GM21786 (cell line): ENCODE measurements at regions not wholly inside any gene's neighbourhood (a gene's known extent, or its start where the extent isn't known, plus 50 kb on each side); places are given as distances from the start of the nearest gene placed in this dataset.
"Not testable (repeated sequence)": the region's sequence is repeated elsewhere in the genome, so short reads cannot be mapped to it uniquely, and the experiment has no call there.

ENCODE experiments used
- ATAC-seq: cut with Tn5 transposase; IDR thresholded peaks from one replicate; pipeline ENCODE4 v1.9.1; 2021; ENCODE audit not compliant: unreplicated experiment

GRCh38 chr5:32842813-32843530 lies 131.9 kb downstream of the NPR3 start:
- no peak for ATAC-seq

GRCh38 chr5:32843531-32843895 lies 132.4 kb downstream of the NPR3 start:
- ATAC-seq: no peak

GRCh38 chr5:32845171-32845570 lies 134.1 kb downstream of the NPR3 start:
- ATAC-seq: no peak

GRCh38 chr5:32848120-32848519 lies 137.0 kb downstream of the NPR3 start:
- ATAC-seq: no peak

- ATAC-seq: no peak
These were observed 137.6 kb downstream of the NPR3 start for GRCh38 chr5:32848681-32849080.

- no peak for ATAC-seq
These were observed 139.8 kb downstream of the NPR3 start for GRCh38 chr5:32850817-32851496.

GRCh38 chr5:32851559-32852173 lies 140.5 kb downstream of the NPR3 start:
- ATAC-seq: no peak

- ATAC-seq: no peak
These were observed 141.4 kb downstream of the NPR3 start for GRCh38 chr5:32852535-32852934.

- ATAC-seq: no peak
These were observed 141.9 kb downstream of the NPR3 start for GRCh38 chr5:32852976-32853375.

- no peak for ATAC-seq
These were observed 143.4 kb downstream of the NPR3 start for GRCh38 chr5:32854473-32854872.

GRCh38 chr5:32859211-32859641 lies 148.1 kb downstream of the NPR3 start:
- no peak for ATAC-seq

GRCh38 chr5:32865475-32865874 lies 154.4 kb downstream of the NPR3 start:
- no peak for ATAC-seq

GRCh38 chr5:32866138-32866537 lies 155.0 kb downstream of the NPR3 start:
- ATAC-seq: no peak

- no peak for ATAC-seq
These were observed 158.1 kb downstream of the NPR3 start for GRCh38 chr5:32869216-32869615.

GRCh38 chr5:32876791-32877190 lies 165.7 kb downstream of the NPR3 start:
- no peak for ATAC-seq

GRCh38 chr5:32879364-32879763 lies 168.2 kb downstream of the NPR3 start:
- ATAC-seq: not testable (repeated sequence)

GRCh38 chr5:32880796-32881195 lies 169.7 kb downstream of the NPR3 start:
- ATAC-seq: no peak

- no peak for ATAC-seq
These were observed 176.3 kb downstream of the NPR3 start for GRCh38 chr5:32887390-32887789.

- ATAC-seq: no peak
These were observed 178.0 kb downstream of the NPR3 start for GRCh38 chr5:32889078-32889477.

- no peak for ATAC-seq
These were observed 192.5 kb downstream of the NPR3 start for GRCh38 chr5:32903613-32904012.

- no peak for ATAC-seq
These were observed 197.5 kb downstream of the NPR3 start for GRCh38 chr5:32908641-32909040.

- ATAC-seq: no peak
These were observed 198.1 kb downstream of the NPR3 start for GRCh38 chr5:32909207-32909606.
